Progenitor cell of endocrine pancreas (in vitro differentiated cells): ENCODE measurements at regions not wholly inside any gene's neighbourhood (a gene's known extent, or its start where the extent isn't known, plus 50 kb on each side); places are given as distances from the start of the nearest gene placed in this dataset.

ENCODE experiments used
- DNase-seq: peaks from one replicate; pipeline ENCODE4 v3.0.0; 2021; ENCODE audit warnings: low spot score; ENCODE audit not compliant: unreplicated experiment
- H3K27ac Mint-ChIP-seq: 2 replicates; pipeline ENCODE4 v1.8.0; 2021; ENCODE audit warnings: mild to moderate bottlenecking, moderate library complexity, mixed read lengths
- H3K27me3 Mint-ChIP-seq: 2 replicates; pipeline ENCODE4 v1.8.0; 2021; ENCODE audit warnings: mixed read lengths
- H3K36me3 Mint-ChIP-seq: 2 replicates; pipeline ENCODE4 v1.8.0; 2022; ENCODE audit warnings: mixed read lengths; ENCODE audit not compliant: insufficient read depth
- H3K4me1 Mint-ChIP-seq: 2 replicates; pipeline ENCODE4 v1.8.0; 2021; ENCODE audit warnings: low read depth, mixed read lengths
- H3K4me3 Mint-ChIP-seq: 2 replicates; pipeline ENCODE4 v1.8.0; 2021; ENCODE audit warnings: low read depth, mild to moderate bottlenecking, moderate library complexity, mixed read lengths
- H3K9me3 Mint-ChIP-seq: 2 replicates; pipeline ENCODE4 v1.8.0; 2021; ENCODE audit warnings: low read depth, mixed read lengths
- TF ChIP-seq, protein P1 (sequence below): fragments of 200-600 bp; sonication (generic); IDR thresholded peaks from one replicate; pipeline ENCODE4 v1.5.0; 2021; ENCODE audit warnings: antibody characterized with exemption, mild to moderate bottlenecking; ENCODE audit not compliant: unreplicated experiment

DNA sequence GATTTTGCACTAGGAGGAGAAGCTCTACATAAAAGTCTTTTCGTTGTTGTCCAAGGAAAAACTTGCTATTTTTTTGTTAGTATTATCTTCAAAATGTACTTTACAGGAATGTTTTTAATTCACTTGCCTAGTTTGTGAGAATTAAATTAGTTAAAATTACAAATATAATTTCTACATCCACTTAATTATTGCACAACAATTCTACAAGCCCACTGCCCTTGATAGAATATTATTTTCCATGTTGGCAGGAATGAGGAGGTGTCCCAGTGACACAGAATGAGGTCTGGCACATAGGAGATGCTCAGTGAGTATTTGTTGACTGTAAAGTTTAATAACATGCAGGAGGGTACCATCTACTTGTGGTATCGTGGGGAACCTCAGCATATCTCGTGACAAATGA is 255.4 kb downstream of the SDHAF3 start:
- no peaks in the 10 kb centered on the region for H3K4me1 Mint-ChIP-seq
- no peak overlapping the region for H3K27ac Mint-ChIP-seq
- no peak for DNase-seq
- H3K27me3 Mint-ChIP-seq, result no peaks in the 10 kb centered on the region
- no peaks in the 10 kb centered on the region for H3K36me3 Mint-ChIP-seq
- TF ChIP-seq, protein P1, sequence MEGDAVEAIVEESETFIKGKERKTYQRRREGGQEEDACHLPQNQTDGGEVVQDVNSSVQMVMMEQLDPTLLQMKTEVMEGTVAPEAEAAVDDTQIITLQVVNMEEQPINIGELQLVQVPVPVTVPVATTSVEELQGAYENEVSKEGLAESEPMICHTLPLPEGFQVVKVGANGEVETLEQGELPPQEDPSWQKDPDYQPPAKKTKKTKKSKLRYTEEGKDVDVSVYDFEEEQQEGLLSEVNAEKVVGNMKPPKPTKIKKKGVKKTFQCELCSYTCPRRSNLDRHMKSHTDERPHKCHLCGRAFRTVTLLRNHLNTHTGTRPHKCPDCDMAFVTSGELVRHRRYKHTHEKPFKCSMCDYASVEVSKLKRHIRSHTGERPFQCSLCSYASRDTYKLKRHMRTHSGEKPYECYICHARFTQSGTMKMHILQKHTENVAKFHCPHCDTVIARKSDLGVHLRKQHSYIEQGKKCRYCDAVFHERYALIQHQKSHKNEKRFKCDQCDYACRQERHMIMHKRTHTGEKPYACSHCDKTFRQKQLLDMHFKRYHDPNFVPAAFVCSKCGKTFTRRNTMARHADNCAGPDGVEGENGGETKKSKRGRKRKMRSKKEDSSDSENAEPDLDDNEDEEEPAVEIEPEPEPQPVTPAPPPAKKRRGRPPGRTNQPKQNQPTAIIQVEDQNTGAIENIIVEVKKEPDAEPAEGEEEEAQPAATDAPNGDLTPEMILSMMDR, result no peak
- no peak overlapping the region for H3K4me3 Mint-ChIP-seq
- H3K9me3 Mint-ChIP-seq, result peaks cover 3% of the 10 kb centered on the region

DNA sequence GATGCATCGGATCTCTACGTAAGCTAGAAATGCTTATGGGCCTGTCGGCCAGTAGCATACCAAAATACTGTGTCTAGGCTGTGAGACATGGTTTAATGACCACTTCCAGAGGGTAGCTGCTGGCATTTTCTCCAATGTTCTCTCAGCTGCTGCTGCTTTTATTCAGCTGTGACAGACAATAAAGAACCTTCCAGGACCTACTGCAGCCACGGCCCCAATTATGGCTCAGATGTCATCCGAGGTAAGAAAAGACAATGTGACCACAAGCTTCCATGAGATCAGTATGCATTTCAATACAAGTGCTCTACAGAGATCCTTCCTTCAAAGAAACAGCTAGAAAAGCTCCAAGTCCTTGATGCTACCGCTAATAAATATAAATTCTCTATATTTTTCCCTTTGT is 256.2 kb downstream of the SDHAF3 start:
- Mint-ChIP-seq H3K4me1 (no peaks in the 10 kb centered on the region), H3K27me3 (no peaks in the 10 kb centered on the region), H3K9me3 (no peaks in the 10 kb centered on the region), H3K27ac (no peak overlapping the region), H3K36me3 (no peaks in the 10 kb centered on the region), H3K4me3 (no peak overlapping the region)
- TF ChIP-seq, protein P1, result no peak
- no peak for DNase-seq

DNA sequence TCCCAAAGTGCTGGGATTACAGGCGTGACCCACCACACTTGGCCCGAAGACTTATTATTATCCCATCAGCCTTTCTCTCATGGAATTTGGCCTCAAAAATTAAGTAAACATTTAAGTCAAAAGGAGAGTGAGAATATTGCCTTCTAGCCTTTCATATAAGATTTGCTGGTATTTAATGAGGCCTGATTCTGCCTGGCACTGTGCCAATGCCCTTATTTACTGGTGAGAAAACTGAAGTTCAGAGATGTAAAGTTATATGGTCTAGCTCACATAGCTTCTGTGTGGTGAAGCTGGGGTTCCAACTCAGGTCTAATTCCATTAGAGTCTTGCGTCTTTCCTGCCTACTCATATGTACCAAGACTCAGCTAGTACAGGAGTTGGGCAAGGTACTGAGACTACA is 260.2 kb downstream of the SDHAF3 start:
- no peak for DNase-seq
- no peak overlapping the region for H3K27ac Mint-ChIP-seq
- H3K36me3 Mint-ChIP-seq, result no peaks in the 10 kb centered on the region
- TF ChIP-seq, protein P1, result no peak
- no peaks in the 10 kb centered on the region for H3K9me3 Mint-ChIP-seq
- no peak overlapping the region for H3K4me3 Mint-ChIP-seq
- H3K4me1 Mint-ChIP-seq, result no peaks in the 10 kb centered on the region
- no peaks in the 10 kb centered on the region for H3K27me3 Mint-ChIP-seq

DNA sequence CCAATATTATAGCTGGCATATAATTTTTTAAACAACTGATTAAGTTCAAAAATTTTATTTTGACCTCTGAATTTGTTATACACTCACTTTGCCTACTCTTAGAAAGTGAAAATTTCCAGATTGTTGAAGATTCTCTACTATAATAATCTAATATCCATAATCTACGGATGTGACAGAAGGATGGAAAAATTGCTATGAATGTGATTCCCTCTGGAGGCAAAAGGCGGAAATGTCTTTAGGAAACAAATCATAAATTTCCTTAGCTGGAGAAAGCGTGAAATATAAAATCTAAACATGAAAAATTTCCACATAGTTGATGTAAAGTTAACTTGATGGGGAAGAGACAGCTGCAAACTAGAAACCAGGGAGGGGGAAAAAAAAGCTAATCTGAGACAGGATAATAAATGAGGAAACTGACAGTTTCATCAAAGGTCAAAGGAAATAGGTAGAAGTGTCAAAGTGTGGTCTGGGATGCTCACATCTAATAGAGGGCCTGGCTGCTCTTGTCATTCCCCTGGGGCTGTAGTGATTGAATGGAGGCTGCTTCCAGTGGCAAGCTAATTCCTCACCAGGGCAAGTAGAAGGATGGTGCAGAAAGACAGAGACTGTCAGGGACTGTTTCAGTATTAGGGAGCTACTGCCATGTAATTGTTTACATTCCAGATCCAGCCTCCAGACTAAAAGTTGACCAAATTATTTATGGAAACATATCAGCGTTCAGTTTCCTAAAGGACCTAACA is 264.5 kb downstream of the SDHAF3 start:
- no peak for DNase-seq
- TF ChIP-seq, protein P1, result no peak
- H3K36me3 Mint-ChIP-seq, result no peaks in the 10 kb centered on the region
- H3K27ac Mint-ChIP-seq, result no peak overlapping the region
- no peak overlapping the region for H3K4me3 Mint-ChIP-seq
- H3K27me3 Mint-ChIP-seq, result no peaks in the 10 kb centered on the region
- no peaks in the 10 kb centered on the region for H3K9me3 Mint-ChIP-seq
- H3K4me1 Mint-ChIP-seq, result no peaks in the 10 kb centered on the region

DNA sequence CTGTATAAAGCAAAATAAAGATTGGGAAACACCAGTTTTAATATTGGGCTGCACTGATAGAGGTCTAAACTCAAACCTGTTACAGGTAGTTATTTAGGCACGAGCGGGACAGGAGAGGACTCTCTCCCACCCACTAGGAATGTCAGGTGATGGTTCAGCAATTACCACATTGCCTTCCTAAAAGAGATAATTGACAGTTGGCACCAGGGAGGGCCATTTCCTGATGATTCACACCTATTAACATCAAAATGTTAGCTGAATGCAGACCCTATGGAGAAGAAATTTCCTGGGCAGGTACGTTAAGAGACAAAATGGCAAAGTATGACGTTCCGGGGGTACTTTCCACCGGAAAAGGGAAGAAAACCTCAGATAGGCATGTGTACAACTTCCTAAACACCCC is 272.6 kb downstream of the SDHAF3 start:
- Mint-ChIP-seq H3K27me3 (no peaks in the 10 kb centered on the region), H3K36me3 (no peaks in the 10 kb centered on the region), H3K4me1 (no peaks in the 10 kb centered on the region), H3K9me3 (no peaks in the 10 kb centered on the region), H3K4me3 (no peak overlapping the region), H3K27ac (no peak overlapping the region)
- TF ChIP-seq, protein P1, result no peak
- DNase-seq, result no peak
